Colonic mucosa (tissue), 4 donors: ENCODE measurements at regions not wholly inside any gene's neighbourhood (a gene's known extent, or its start where the extent isn't known, plus 50 kb on each side); places are given as distances from the start of the nearest gene placed in this dataset.

Experiments used
- DNase-seq: peaks from one replicate; pipeline ENCODE4 v3.0.0-alpha.2; 2020
- H3K27ac ChIP-seq: fragments of 200-600 bp; one replicate; pipeline ENCODE4 v1.8.0; 2021
- H3K27me3 ChIP-seq: fragments of 200-600 bp; one replicate; pipeline ENCODE4 v1.8.0; 2021
- H3K36me3 ChIP-seq: fragments of 200-600 bp; one replicate; pipeline ENCODE4 v1.8.0; 2021
- H3K4me1 ChIP-seq: fragments of 200-600 bp; one replicate; pipeline ENCODE4 v1.8.0; 2021; ENCODE audit warnings: mild to moderate bottlenecking
- H3K4me3 ChIP-seq: fragments of 200-600 bp; one replicate; pipeline ENCODE4 v1.8.0; 2021
- H3K9ac ChIP-seq, 2 donors: one replicate each; pipeline ENCODE4 v1.7.0; 2013; ENCODE audit warnings: control low read depth in 2 of 2, low read depth in 2 of 2, low read length in 2 of 2
- H3K9me3 ChIP-seq: fragments of 200-600 bp; one replicate; pipeline ENCODE4 v1.8.0; 2021
- CTCF ChIP-seq: fragments of 200-600 bp; IDR thresholded peaks from one replicate; pipeline ENCODE4 v1.8.0; 2022; ENCODE audit warnings: antibody characterized with exemption, mild to moderate bottlenecking
- intact Hi-C: fragments of 100-400 bp; cut with DNase I; formaldehyde crosslinking; loops from one replicate; pipeline ENCODE4 v1.14.1; 2022
- donor health status: healthy.
- donor health status: DM: no; HTN: no; CAD: no.
- donor health status: DM: no; HTN: no; CAD: no.

DNA sequence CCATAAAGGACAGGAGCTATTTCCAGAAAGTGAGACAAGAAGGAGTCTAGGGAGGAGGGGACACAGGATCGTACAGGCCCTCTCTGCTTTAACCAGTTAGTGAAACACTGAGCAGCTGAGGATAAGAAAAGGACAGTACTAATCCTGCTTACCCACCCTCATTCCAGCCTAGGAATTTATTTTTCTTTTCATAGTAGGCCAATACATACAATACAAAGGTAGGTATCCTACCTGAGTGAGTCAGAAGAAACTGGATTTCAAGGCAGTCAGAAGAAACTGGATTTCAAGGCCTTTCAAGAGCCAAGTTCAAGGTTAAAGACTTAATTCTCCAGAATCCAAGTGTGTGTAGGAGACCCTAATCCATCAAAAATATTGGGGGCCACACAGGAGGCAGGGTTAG, 65.3 kb downstream of the EOMES start:
- Histone ChIP-seq H3K9ac (no peak overlapping the region), H3K36me3 (no peaks in the 10 kb centered on the region), H3K9me3 (no peaks in the 10 kb centered on the region), H3K4me1 (no peaks in the 10 kb centered on the region), H3K27me3 (no peaks in the 10 kb centered on the region), H3K27ac (no peak overlapping the region), H3K4me3 (no peak overlapping the region)
- intact Hi-C loops, result no loop called here
- no peak for DNase-seq
- TF ChIP-seq CTCF, result no peak

DNA sequence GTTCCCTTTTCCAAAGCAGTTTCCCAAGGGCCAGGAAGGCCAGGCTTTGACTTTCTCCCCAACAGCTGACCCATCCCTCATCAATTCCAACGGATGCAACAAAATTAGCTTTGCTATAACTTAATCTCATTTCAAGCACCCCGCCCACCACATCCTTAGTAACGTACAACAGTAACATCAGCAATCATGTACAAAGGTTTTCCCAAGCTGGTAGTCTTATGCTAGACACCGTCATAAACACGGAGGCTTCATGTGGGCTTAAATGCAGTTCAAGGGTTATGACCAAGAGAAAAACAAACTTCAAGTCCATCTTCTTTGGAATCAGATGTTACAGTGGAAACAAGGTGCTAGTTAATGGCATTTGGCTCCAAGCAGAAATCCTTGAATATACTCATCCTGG, 66.6 kb downstream of the EOMES start:
- Histone ChIP-seq H3K9ac (no peak overlapping the region), H3K27ac (no peak overlapping the region), H3K9me3 (no peaks in the 10 kb centered on the region), H3K4me1 (no peaks in the 10 kb centered on the region), H3K4me3 (no peak overlapping the region), H3K27me3 (no peaks in the 10 kb centered on the region), H3K36me3 (no peaks in the 10 kb centered on the region)
- intact Hi-C loops, result no loop called here
- TF ChIP-seq CTCF, result no peak
- no peak for DNase-seq

- H3K27ac ChIP-seq, result no peak overlapping the region
- no peak for TF ChIP-seq CTCF
- H3K4me1 ChIP-seq, result no peaks in the 10 kb centered on the region
- no peak for DNase-seq
- no peaks in the 10 kb centered on the region for H3K36me3 ChIP-seq
- H3K9me3 ChIP-seq, result no peaks in the 10 kb centered on the region
- H3K27me3 ChIP-seq, result no peaks in the 10 kb centered on the region
- H3K9ac ChIP-seq, result no peak overlapping the region
- intact Hi-C loops, result no loop called here
- H3K4me3 ChIP-seq, result no peak overlapping the region
These were observed 68.1 kb downstream of the EOMES start for GRCh38 chr3:27653803-27654558.

DNA sequence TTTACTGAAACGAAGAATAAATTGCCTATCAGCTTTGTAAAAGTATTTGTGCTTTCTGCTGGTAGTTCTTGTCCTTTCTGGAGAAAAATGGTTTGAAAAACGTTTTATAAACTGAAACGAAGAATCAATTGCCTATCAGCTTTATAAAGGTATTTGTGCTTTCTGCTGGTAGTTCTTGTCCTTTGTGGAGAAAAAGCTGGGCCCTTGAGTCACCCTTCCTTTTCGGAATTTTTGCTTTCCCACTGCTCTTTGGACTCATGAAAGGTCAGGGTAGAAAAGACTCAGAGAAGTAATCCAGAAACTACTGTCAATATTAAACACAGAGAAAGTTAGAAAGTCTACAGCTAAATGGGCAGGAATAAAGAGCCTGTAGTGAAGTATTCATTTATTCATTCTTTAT, 72.8 kb downstream of the EOMES start:
- Histone ChIP-seq H3K4me1 (no peaks in the 10 kb centered on the region), H3K9me3 (no peaks in the 10 kb centered on the region), H3K27me3 (no peaks in the 10 kb centered on the region), H3K36me3 (no peaks in the 10 kb centered on the region), H3K9ac (no peak overlapping the region), H3K4me3 (no peak overlapping the region), H3K27ac (no peak overlapping the region)
- intact Hi-C loops, result no loop called here
- TF ChIP-seq CTCF, result no peak
- no peak for DNase-seq

GRCh38 chr3:27646896-27647295, 75.2 kb downstream of the EOMES start:
- H3K27me3 ChIP-seq, result no peaks in the 10 kb centered on the region
- H3K9me3 ChIP-seq, result no peaks in the 10 kb centered on the region
- no peak overlapping the region for H3K27ac ChIP-seq
- DNase-seq, result no peak
- no peak for TF ChIP-seq CTCF
- H3K4me3 ChIP-seq, result no peak overlapping the region
- H3K9ac ChIP-seq, result no peak overlapping the region
- intact Hi-C loops, result no loop called here
- H3K36me3 ChIP-seq, result no peaks in the 10 kb centered on the region
- no peaks in the 10 kb centered on the region for H3K4me1 ChIP-seq
